HepG2 (cell line): ENCODE measurements at regions not wholly inside any gene's neighbourhood (a gene's known extent, or its start where the extent isn't known, plus 50 kb on each side); places are given as distances from the start of the nearest gene placed in this dataset.

Experiments used
- CREM ChIP-seq, 2 experiments: sonication (generic) in 1 of 2; formaldehyde crosslinking in 1 of 2; IDR thresholded peaks; 2 replicates each; pipeline versions ENCODE4 v1.4.0 to v1.6.1; 2016 to 2020; ENCODE audit warnings: antibody characterized with exemption in 1 of 2, mild to moderate bottlenecking in 1 of 2, missing genetic modification reagents in 1 of 2
- GLI4 ChIP-seq: sonication (generic); formaldehyde crosslinking; IDR thresholded peaks from 2 replicates; pipeline ENCODE4 v1.5.1; 2020; ENCODE audit warnings: missing genetic modification reagents, mild to moderate bottlenecking, moderate library complexity, borderline replicate concordance
- HOXA5 ChIP-seq: sonication (generic); formaldehyde crosslinking; IDR thresholded peaks from 2 replicates; pipeline ENCODE4 v1.4.0; 2020; ENCODE audit warnings: missing genetic modification reagents
- KMT2B ChIP-seq: IDR thresholded peaks from 2 replicates; pipeline ENCODE4 v1.6.1; 2016; ENCODE audit warnings: missing genetic modification reagents, missing compliant biosample characterization
- MXD1 ChIP-seq: sonication (generic); formaldehyde crosslinking; IDR thresholded peaks from 2 replicates; pipeline ENCODE4 v1.4.0; 2020; ENCODE audit warnings: mild to moderate bottlenecking, missing genetic modification reagents
- NONO ChIP-seq, 2 experiments: fragments of 450-650 bp in 1 of 2; sonication (generic) in 1 of 2; formaldehyde crosslinking in 1 of 2; IDR thresholded peaks in 1 of 2; conservative IDR thresholded peaks in 1 of 2; 2 replicates each; pipeline versions ENCODE4 v1.6.1 to v1.8.0; 2017 to 2022; ENCODE audit warnings: mild to moderate bottlenecking in 1 of 2, missing genetic modification reagents in 1 of 2, moderate library complexity in 1 of 2
- NRL ChIP-seq: sonication (generic); formaldehyde crosslinking; IDR thresholded peaks from 2 replicates; pipeline ENCODE4 v1.5.0; 2020; ENCODE audit warnings: missing genetic modification reagents, mild to moderate bottlenecking, moderate library complexity, borderline replicate concordance
- POLR2AphosphoS2 ChIP-seq: IDR thresholded peaks from 2 replicates; pipeline ENCODE4 v1.6.1; 2011; ENCODE audit warnings: low read depth, low read length, improper control_type of control experiment
- SIN3A ChIP-seq: IDR thresholded peaks from 2 replicates; pipeline ENCODE4 v1.6.1; 2011; ENCODE audit warnings: low read depth, mild to moderate bottlenecking, control low read depth, low read length, borderline replicate concordance
- SMAD3 ChIP-seq: sonication (generic); formaldehyde crosslinking; IDR thresholded peaks from 2 replicates; pipeline ENCODE4 v1.4.0; 2020; ENCODE audit warnings: missing genetic modification reagents
- SMC3 ChIP-seq: IDR thresholded peaks from 2 replicates; pipeline ENCODE4 v1.6.1; 2011; ENCODE audit warnings: low read length, improper control_type of control experiment
- SRY ChIP-seq: sonication (generic); formaldehyde crosslinking; IDR thresholded peaks from 2 replicates; pipeline ENCODE4 v1.8.0; 2022; ENCODE audit warnings: mild to moderate bottlenecking, missing genetic modification reagents
- YEATS4 ChIP-seq: sonication (generic); formaldehyde crosslinking; IDR thresholded peaks from 2 replicates; pipeline ENCODE4 v1.4.0; 2020; ENCODE audit warnings: missing genetic modification reagents, borderline replicate concordance
- ZNF260 ChIP-seq: sonication (generic); formaldehyde crosslinking; IDR thresholded peaks from 2 replicates; pipeline ENCODE4 v1.4.0; 2020; ENCODE audit warnings: missing genetic modification reagents, low read depth, mild to moderate bottlenecking, borderline replicate concordance
- ZNF557 ChIP-seq: sonication (generic); formaldehyde crosslinking; IDR thresholded peaks from 2 replicates; pipeline ENCODE4 v1.4.0; 2020; ENCODE audit warnings: missing genetic modification reagents
- ZNF740 ChIP-seq: sonication (generic); formaldehyde crosslinking; IDR thresholded peaks from 2 replicates; pipeline ENCODE4 v1.4.0; 2020; ENCODE audit warnings: missing genetic modification reagents
- TF ChIP-seq, protein P1 (sequence below): sonication (generic); formaldehyde crosslinking; IDR thresholded peaks from 2 replicates; pipeline ENCODE4 v1.8.1; 2023; ENCODE audit warnings: mild to moderate bottlenecking, moderate library complexity, missing genetic modification reagents
- TF ChIP-seq, protein P2 (sequence below): sonication (generic); formaldehyde crosslinking; IDR thresholded peaks from 2 replicates; pipeline ENCODE4 v1.5.1; 2020; ENCODE audit warnings: missing genetic modification reagents, mild to moderate bottlenecking, borderline replicate concordance
- TF ChIP-seq, protein P3 (sequence below): sonication (generic); formaldehyde crosslinking; IDR thresholded peaks from 2 replicates; pipeline ENCODE4 v1.9.0; 2021; ENCODE audit warnings: missing genetic modification reagents, mild to moderate bottlenecking, borderline replicate concordance
- TF ChIP-seq, protein P4 (sequence below): sonication (generic); formaldehyde crosslinking; IDR thresholded peaks from 2 replicates; pipeline ENCODE4 v1.5.0; 2020; ENCODE audit warnings: missing genetic modification reagents

DNA sequence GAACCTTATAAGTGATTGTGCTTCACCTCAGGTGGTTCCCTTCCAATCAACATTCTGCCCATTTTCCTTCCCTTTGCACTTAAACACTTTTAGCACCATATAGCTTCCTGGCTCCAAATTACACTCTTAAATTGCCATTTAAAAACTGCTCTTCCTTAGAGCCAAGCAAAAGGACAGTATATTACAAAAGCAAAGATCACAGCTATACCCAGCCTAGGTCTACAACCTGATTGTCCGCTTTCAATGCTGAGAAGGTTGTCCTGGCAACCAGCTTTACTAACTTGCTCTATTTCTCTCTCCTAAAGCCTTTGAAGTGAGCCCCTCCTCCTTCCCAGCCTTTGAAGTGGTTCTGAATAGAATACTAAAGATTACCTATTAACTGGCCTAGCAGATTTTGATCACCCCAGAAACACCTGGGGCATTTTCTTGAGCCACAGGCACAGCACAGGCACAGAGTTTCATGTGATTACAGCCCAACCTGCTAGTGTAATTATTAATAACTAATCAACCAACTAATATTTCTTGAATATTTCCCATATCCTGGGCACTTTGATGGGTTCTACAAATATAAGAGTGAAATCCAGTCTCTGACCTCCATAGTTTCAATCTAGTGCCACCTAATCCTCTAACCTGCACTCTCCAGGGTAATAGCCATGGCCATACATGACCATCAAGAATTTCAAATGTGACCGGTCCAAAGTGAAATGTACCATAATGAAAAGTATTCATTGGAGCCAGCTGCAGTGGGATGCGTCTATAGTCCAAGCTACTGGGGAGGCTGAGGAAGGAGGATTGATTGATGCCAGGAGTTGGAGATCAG lies 63.6 kb upstream of the TRIM24 start (continued):
- TF ChIP-seq SIN3A: no peak
- TF ChIP-seq SRY (CRISPR knock-in tag): no peak
- TF ChIP-seq NONO (IDR thresholded peaks at IDR 0.05): no peak
- peak; percentile 76 for TF ChIP-seq NONO (CRISPR knock-in tag; conservative IDR thresholded peaks at IDR 0.05)
- no peak for TF ChIP-seq YEATS4 (CRISPR knock-in tag)
- TF ChIP-seq, protein P1, sequence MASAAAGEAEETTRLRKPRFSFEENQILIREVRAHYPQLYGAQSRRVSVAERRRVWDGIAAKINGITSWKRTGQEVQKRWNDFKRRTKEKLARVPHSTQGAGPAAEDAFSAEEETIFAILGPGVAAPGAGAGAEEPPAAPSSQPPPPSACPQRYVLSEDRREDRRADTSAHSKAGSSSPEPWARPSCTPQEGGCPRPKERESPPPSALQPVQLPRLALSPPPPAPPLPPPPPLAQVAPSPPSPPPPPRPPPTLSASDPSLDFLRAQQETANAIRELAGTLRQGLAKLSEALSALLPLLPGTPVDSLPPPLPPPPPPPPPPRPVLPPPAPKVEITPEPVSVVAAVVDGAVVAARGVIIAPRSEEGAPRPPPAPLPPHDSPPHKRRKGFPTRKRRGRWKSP (CRISPR knock-in tag): peak; percentile 68; the same call in 1 of the 2 replicates
- TF ChIP-seq NRL (CRISPR knock-in tag): no peak
- no peak for TF ChIP-seq POLR2AphosphoS2
- TF ChIP-seq, protein P2, sequence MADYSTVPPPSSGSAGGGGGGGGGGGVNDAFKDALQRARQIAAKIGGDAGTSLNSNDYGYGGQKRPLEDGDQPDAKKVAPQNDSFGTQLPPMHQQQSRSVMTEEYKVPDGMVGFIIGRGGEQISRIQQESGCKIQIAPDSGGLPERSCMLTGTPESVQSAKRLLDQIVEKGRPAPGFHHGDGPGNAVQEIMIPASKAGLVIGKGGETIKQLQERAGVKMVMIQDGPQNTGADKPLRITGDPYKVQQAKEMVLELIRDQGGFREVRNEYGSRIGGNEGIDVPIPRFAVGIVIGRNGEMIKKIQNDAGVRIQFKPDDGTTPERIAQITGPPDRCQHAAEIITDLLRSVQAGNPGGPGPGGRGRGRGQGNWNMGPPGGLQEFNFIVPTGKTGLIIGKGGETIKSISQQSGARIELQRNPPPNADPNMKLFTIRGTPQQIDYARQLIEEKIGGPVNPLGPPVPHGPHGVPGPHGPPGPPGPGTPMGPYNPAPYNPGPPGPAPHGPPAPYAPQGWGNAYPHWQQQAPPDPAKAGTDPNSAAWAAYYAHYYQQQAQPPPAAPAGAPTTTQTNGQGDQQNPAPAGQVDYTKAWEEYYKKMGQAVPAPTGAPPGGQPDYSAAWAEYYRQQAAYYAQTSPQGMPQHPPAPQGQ (CRISPR knock-in tag): no peak
- TF ChIP-seq ZNF557 (CRISPR knock-in tag): no peak
- TF ChIP-seq ZNF260 (CRISPR knock-in tag): no peak
- TF ChIP-seq SMAD3 (CRISPR knock-in tag): 0 out of 2 replicates have a peak, but pooled peaks have one; percentile 55
- no peak for TF ChIP-seq ZNF740 (CRISPR knock-in tag)
- no peak for TF ChIP-seq MXD1 (CRISPR knock-in tag)
- TF ChIP-seq, protein P3, sequence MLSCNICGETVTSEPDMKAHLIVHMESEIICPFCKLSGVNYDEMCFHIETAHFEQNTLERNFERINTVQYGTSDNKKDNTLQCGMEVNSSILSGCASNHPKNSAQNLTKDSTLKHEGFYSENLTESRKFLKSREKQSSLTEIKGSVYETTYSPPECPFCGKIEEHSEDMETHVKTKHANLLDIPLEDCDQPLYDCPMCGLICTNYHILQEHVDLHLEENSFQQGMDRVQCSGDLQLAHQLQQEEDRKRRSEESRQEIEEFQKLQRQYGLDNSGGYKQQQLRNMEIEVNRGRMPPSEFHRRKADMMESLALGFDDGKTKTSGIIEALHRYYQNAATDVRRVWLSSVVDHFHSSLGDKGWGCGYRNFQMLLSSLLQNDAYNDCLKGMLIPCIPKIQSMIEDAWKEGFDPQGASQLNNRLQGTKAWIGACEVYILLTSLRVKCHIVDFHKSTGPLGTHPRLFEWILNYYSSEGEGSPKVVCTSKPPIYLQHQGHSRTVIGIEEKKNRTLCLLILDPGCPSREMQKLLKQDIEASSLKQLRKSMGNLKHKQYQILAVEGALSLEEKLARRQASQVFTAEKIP (CRISPR knock-in tag): no peak
- no peak for TF ChIP-seq GLI4
- TF ChIP-seq CREM (IDR thresholded peaks at IDR 0.05): peak; percentile 93
- TF ChIP-seq CREM (CRISPR knock-in tag; IDR thresholded peaks at IDR 0.05): no peak
- TF ChIP-seq, protein P4, sequence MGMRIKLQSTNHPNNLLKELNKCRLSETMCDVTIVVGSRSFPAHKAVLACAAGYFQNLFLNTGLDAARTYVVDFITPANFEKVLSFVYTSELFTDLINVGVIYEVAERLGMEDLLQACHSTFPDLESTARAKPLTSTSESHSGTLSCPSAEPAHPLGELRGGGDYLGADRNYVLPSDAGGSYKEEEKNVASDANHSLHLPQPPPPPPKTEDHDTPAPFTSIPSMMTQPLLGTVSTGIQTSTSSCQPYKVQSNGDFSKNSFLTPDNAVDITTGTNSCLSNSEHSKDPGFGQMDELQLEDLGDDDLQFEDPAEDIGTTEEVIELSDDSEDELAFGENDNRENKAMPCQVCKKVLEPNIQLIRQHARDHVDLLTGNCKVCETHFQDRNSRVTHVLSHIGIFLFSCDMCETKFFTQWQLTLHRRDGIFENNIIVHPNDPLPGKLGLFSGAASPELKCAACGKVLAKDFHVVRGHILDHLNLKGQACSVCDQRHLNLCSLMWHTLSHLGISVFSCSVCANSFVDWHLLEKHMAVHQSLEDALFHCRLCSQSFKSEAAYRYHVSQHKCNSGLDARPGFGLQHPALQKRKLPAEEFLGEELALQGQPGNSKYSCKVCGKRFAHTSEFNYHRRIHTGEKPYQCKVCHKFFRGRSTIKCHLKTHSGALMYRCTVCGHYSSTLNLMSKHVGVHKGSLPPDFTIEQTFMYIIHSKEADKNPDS (CRISPR knock-in tag): no peak
- no peak for TF ChIP-seq SMC3
- TF ChIP-seq HOXA5 (CRISPR knock-in tag): 0 out of 2 replicates have a peak, but pooled peaks have one; percentile 20
- no peak; the same call in 1 of the 2 replicates for TF ChIP-seq KMT2B
